HepG2 (cell line): ENCODE measurements at regions not wholly inside any gene's neighbourhood (a gene's known extent, or its start where the extent isn't known, plus 50 kb on each side); places are given as distances from the start of the nearest gene placed in this dataset.

Source experiments
- ARID5B ChIP-seq: IDR thresholded peaks from 2 replicates; pipeline ENCODE4 v1.4.0; 2020; ENCODE audit warnings: mild to moderate bottlenecking, missing genetic modification reagents
- HIVEP1 ChIP-seq: sonication (generic); formaldehyde crosslinking; IDR thresholded peaks from 2 replicates; pipeline ENCODE4 v1.4.0; 2020; ENCODE audit warnings: mild to moderate bottlenecking, missing genetic modification reagents
- IKZF5 ChIP-seq: IDR thresholded peaks from 2 replicates; pipeline ENCODE4 v1.6.1; 2018; ENCODE audit warnings: missing genetic modification reagents, mild to moderate bottlenecking, missing compliant biosample characterization
- KIAA2018 ChIP-seq: sonication (generic); formaldehyde crosslinking; IDR thresholded peaks from 2 replicates; pipeline ENCODE4 v1.5.0; 2020; ENCODE audit warnings: mild to moderate bottlenecking, missing genetic modification reagents, borderline replicate concordance
- ZC3H13 ChIP-seq: sonication (generic); formaldehyde crosslinking; IDR thresholded peaks from 2 replicates; pipeline ENCODE4 v1.8.1; 2023; ENCODE audit warnings: mild to moderate bottlenecking, missing genetic modification reagents, moderate library complexity
- ZFP37 ChIP-seq: sonication (generic); formaldehyde crosslinking; IDR thresholded peaks from 2 replicates; pipeline ENCODE4 v1.4.0; 2020; ENCODE audit warnings: missing genetic modification reagents, borderline replicate concordance
- ZNF12 ChIP-seq: sonication (generic); formaldehyde crosslinking; IDR thresholded peaks from 2 replicates; pipeline ENCODE4 v1.5.0; 2020; ENCODE audit warnings: missing genetic modification reagents
- ZNF607 ChIP-seq: sonication (generic); formaldehyde crosslinking; IDR thresholded peaks from 2 replicates; pipeline ENCODE4 v1.5.1; 2020; ENCODE audit warnings: missing genetic modification reagents, mild to moderate bottlenecking, borderline replicate concordance
- ZNF687 ChIP-seq: sonication (generic); formaldehyde crosslinking; IDR thresholded peaks from 2 replicates; pipeline ENCODE4 v1.5.1; 2020; ENCODE audit warnings: mild to moderate bottlenecking, missing genetic modification reagents, moderate library complexity
- ZNF768 ChIP-seq: sonication (generic); formaldehyde crosslinking; IDR thresholded peaks from 2 replicates; pipeline ENCODE4 v1.4.0; 2020; ENCODE audit warnings: missing genetic modification reagents
- ZSCAN30 ChIP-seq: sonication (generic); formaldehyde crosslinking; IDR thresholded peaks from 2 replicates; pipeline ENCODE4 v1.5.0; 2020; ENCODE audit warnings: mild to moderate bottlenecking, missing genetic modification reagents

GRCh38 chr9:97759581-97760288 is 62.6 kb upstream of the XPA start (continued):
- peak; percentile 72 for TF ChIP-seq ZNF687 (CRISPR knock-in tag)
- TF ChIP-seq ZC3H13 (CRISPR knock-in tag) = no peak
- TF ChIP-seq HIVEP1 (CRISPR knock-in tag) = no peak
- no peak for TF ChIP-seq ZSCAN30 (CRISPR knock-in tag)
- no peak for TF ChIP-seq ZFP37 (CRISPR knock-in tag)
- peak; percentile 89 for TF ChIP-seq ARID5B (CRISPR knock-in tag)
- peak; percentile 55; the same call in 1 of the 2 replicates for TF ChIP-seq IKZF5
- peak; percentile 54 for TF ChIP-seq ZNF768 (CRISPR knock-in tag)
- no peak for TF ChIP-seq ZNF607 (CRISPR knock-in tag)
- TF ChIP-seq KIAA2018 = no peak
- TF ChIP-seq ZNF12 (CRISPR knock-in tag) = no peak; the same call in 1 of the 2 replicates
